ENCODE measurements at regions not wholly inside any gene's neighbourhood (a gene's known extent, or its start where the extent isn't known, plus 50 kb on each side); places are given as distances from the start of the nearest gene placed in this dataset.

DNA sequence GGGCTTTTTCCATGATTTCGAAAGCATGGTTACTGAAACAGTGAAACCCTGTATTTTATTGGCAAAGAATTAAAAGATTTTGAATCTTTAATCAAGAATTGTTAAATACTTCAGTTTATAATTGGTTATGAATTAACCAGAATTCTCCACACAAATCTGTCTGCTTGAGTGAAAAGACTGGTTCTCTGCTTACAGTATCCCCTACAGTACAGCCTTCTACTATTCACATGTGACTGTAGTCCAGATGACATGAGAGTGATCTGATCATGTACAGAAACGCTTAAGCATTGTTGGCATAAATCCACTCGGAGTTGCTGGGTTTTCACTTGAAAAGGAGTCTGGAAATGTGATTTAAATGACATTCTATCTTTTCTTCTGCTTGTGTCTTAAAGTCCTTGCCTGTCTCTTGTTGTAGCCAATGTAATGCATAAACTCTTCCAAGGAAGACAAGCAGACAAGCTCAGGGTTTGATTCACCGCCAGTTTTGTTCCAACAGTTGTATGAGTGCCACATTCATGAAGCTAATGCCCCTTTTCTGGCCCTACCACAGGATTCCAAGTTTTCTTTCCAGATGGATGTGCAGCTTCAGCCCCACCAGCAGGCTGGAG, 222.0 kb upstream of the LRIG3 start:
- TF ChIP-seq, protein P1, sequence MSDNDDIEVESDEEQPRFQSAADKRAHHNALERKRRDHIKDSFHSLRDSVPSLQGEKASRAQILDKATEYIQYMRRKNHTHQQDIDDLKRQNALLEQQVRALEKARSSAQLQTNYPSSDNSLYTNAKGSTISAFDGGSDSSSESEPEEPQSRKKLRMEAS (IDR thresholded peaks at IDR 0.05), result no peak
- no peak for TF ChIP-seq EGR1 (IDR thresholded peaks at IDR 0.05; ENCODE audit: low read depth)
- TF ChIP-seq, protein P2, sequence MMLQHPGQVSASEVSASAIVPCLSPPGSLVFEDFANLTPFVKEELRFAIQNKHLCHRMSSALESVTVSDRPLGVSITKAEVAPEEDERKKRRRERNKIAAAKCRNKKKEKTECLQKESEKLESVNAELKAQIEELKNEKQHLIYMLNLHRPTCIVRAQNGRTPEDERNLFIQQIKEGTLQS (IDR thresholded peaks at IDR 0.05), result no peak
- TF ChIP-seq POLR2A (IDR thresholded peaks at IDR 0.05; ENCODE audit: borderline replicate concordance, extremely low read depth, insufficient read depth, insufficient read length), result no peak
- no peak for TF ChIP-seq CBX3 (IDR thresholded peaks at IDR 0.05; ENCODE audit: low read depth)
- no peak for TF ChIP-seq JUND (IDR thresholded peaks at IDR 0.05)
- no peak for TF ChIP-seq ELF1 (IDR thresholded peaks at IDR 0.05; ENCODE audit: borderline replicate concordance, low read depth)
- no peak for TF ChIP-seq EZH2 (IDR thresholded peaks at IDR 0.05)
- TF ChIP-seq YY1 (IDR thresholded peaks at IDR 0.05; ENCODE audit: extremely low read depth, insufficient replicate concordance, low read depth, low read length), result no peak
- no peak for TF ChIP-seq RAD21 (IDR thresholded peaks at IDR 0.05; ENCODE audit: low read depth)
- TF ChIP-seq TCF7L2 (IDR thresholded peaks at IDR 0.05; ENCODE audit: borderline replicate concordance, extremely low read depth, insufficient read depth, insufficient read length), result no peak
- no peak for TF ChIP-seq SIN3A (IDR thresholded peaks at IDR 0.05; ENCODE audit: low read depth)
- TF ChIP-seq, protein P3, sequence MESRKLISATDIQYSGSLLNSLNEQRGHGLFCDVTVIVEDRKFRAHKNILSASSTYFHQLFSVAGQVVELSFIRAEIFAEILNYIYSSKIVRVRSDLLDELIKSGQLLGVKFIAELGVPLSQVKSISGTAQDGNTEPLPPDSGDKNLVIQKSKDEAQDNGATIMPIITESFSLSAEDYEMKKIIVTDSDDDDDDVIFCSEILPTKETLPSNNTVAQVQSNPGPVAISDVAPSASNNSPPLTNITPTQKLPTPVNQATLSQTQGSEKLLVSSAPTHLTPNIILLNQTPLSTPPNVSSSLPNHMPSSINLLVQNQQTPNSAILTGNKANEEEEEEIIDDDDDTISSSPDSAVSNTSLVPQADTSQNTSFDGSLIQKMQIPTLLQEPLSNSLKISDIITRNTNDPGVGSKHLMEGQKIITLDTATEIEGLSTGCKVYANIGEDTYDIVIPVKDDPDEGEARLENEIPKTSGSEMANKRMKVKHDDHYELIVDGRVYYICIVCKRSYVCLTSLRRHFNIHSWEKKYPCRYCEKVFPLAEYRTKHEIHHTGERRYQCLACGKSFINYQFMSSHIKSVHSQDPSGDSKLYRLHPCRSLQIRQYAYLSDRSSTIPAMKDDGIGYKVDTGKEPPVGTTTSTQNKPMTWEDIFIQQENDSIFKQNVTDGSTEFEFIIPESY (IDR thresholded peaks at IDR 0.05; ENCODE audit: extremely low read depth, insufficient replicate concordance, low read length), result no peak
- no peak for TF ChIP-seq CEBPB (IDR thresholded peaks at IDR 0.05; ENCODE audit: low read depth)
- no TSS peak for BruUV-seq (replicated peaks)
- CTCF ChIA-PET, result interaction anchor here (1.3 kb wide), 1 partner anchor 23 kb away, joined by 3 read pairs; no protein-coding TSS in a partner anchor
- H3K9me3 ChIP-seq (ENCODE audit: control insufficient read depth in 1 of 2, insufficient read depth in 1 of 2, low read depth in 1 of 2, low read length in 2 of 2), result no peaks in the 10 kb centered on the region
- no peak for ATAC-seq
- DNase-seq (ENCODE audit: low read depth, low spot score), result no peak
- intact Hi-C loops (cut with micrococcal nuclease), result no loop called here
- RAD21 ChIA-PET (ENCODE audit: low non-redundant PET in 1 of 2, low total read pairs in 2 of 2, uncharacterized antibody in 2 of 2, unreplicated experiment in 2 of 2), result no interaction called here
- no peaks in the 10 kb centered on the region for H3K36me3 ChIP-seq (ENCODE audit: control insufficient read depth in 1 of 2, insufficient read depth in 2 of 2, low read length in 2 of 2)
- no peaks in the 10 kb centered on the region for H3K9me2 ChIP-seq (ENCODE audit: insufficient read depth)
- H2AFZ ChIP-seq (ENCODE audit: low read depth, low read length, poor library complexity, severe bottlenecking), result peak overlapping the region; percentile 56
- H4K20me1 ChIP-seq (ENCODE audit: insufficient read depth), result no peaks in the 10 kb centered on the region
- POLR2A ChIA-PET, result interaction anchor here (0.5 kb wide), 1 partner anchor 14 kb away, joined by 6 read pairs; no protein-coding TSS in a partner anchor
- H3K4me2 ChIP-seq (ENCODE audit: low read length), result no peak overlapping the region
- no peaks in the 10 kb centered on the region for H3K4me1 ChIP-seq (ENCODE audit: control insufficient read depth in 1 of 2, insufficient read depth in 2 of 2, low read length in 2 of 2)
- H3K9ac ChIP-seq (ENCODE audit: low read length), result no peak overlapping the region
- no peaks in the 10 kb centered on the region for H3K27me3 ChIP-seq (ENCODE audit: insufficient read depth, low read length)
- H3K4me3 ChIP-seq (replicated peaks in 1 of 2; ENCODE audit: low read depth in 1 of 2, low read length in 2 of 2), result no peak overlapping the region
- no peak overlapping the region for H3K27ac ChIP-seq (ENCODE audit: low read depth, low read length)
- no peaks in the 10 kb centered on the region for H3K79me2 ChIP-seq (ENCODE audit: insufficient read depth, low read length)
